Esophagus squamous epithelium (tissue), 5 donors: ENCODE measurements at regions not wholly inside any gene's neighbourhood (a gene's known extent, or its start where the extent isn't known, plus 50 kb on each side); places are given as distances from the start of the nearest gene placed in this dataset.

Experiments used
- DNase-seq: peaks from one replicate; lab custom pipeline; 2025; lab: John Stamatoyannopoulos, UW
- H3K27ac ChIP-seq, 4 donors: fragments of 200-600 bp; sonication (generic); one replicate each; pipeline ENCODE4 v1.5.1; 2016 to 2019; ENCODE audit warnings: mild to moderate bottlenecking in 1 of 4
- H3K27me3 ChIP-seq, 4 donors: fragments of 200-600 bp; sonication (generic); 1 replicate in 3 of 4; 2 replicates in 1 of 4; pipeline versions ENCODE4 v1.5.1 to v1.6.0; 2017 to 2021; ENCODE audit warnings: antibody characterized with exemption in 1 of 4
- H3K36me3 ChIP-seq, 3 donors: fragments of 200-600 bp; sonication (generic); one replicate each; pipeline ENCODE4 v1.5.1; 2016 to 2019
- H3K4me1 ChIP-seq, 3 donors: fragments of 200-600 bp; sonication (generic); one replicate each; pipeline ENCODE4 v1.5.1; 2017 to 2019
- H3K4me3 ChIP-seq, 4 donors: fragments of 200-600 bp; sonication (generic); 1 replicate in 3 of 4; 2 replicates in 1 of 4; pipeline ENCODE4 v1.5.1; 2016 to 2019; ENCODE audit warnings: mild to moderate bottlenecking in 2 of 4, moderate library complexity in 1 of 4
- H3K9me3 ChIP-seq, 3 donors: fragments of 200-600 bp; sonication (generic); one replicate each; pipeline ENCODE4 v1.5.1; 2016 to 2019
- POLR2A ChIP-seq, 4 donors: fragments of 450-650 bp; IDR thresholded peaks; one replicate each; pipeline ENCODE4 v1.6.1; 2017; ENCODE audit warnings: antibody characterized with exemption in 4 of 4, mild to moderate bottlenecking in 4 of 4, moderate library complexity in 3 of 4
- WGBS, 2 donors: methylation state at CpG; one replicate each; pipeline ENCODE4 v1.1.5; 2018; 5-methylcytosine and 5-hydroxymethylcytosine counted together
- intact Hi-C: fragments of 100-400 bp; cut with DNase I; formaldehyde crosslinking; loops from one replicate; pipeline ENCODE4 v1.15.0; 2022
- TF ChIP-seq, protein P1 (sequence below), 6 experiments: fragments of 450-650 bp in 4 of 6; fragments of 200-600 bp in 2 of 6; sonication (generic) in 2 of 6; IDR thresholded peaks; one replicate each; pipeline ENCODE4 v1.5.1; 2016 to 2019; ENCODE audit warnings: antibody characterized with exemption in 6 of 6, mild to moderate bottlenecking in 4 of 6, moderate library complexity in 4 of 6
- donor health status: DM: yes; HTN: yes; CAD: no.

DNA sequence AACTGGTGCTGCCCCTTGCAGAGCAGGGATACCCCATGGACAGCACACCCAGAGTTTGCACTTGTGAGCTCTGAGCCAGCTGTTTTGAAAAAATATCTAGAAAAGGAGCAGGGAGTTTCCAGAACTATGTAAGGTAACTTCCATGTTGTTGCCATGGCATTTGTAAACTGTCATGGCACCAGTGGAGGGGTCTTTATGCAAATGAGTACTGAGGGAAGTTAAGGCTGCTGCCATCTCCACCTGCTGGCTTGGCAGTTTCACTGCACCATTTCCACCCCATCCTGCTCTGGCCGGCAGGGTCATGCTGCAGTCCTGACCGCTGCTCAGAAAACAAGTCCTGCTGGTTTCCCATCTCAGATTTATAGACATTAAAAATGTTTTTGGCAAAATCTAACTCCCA is 52.3 kb upstream of the SNTG2 start:
- Histone ChIP-seq H3K36me3 (no peaks in the 10 kb centered on the region), H3K27me3 (no peaks in the 10 kb centered on the region), H3K27ac (no peak overlapping the region), H3K4me1 (no peaks in the 10 kb centered on the region), H3K9me3 (peaks cover 0 to 10% (median 0%) of the 10 kb centered on the region in 3 donors), H3K4me3 (no peak overlapping the region)
- WGBS, 2 donors = 66 to 67% methylated on average over 2 of the region's 2 CpGs
- DNase-seq = no peak
- intact Hi-C loops = no loop called here
- TF ChIP-seq, protein P1, sequence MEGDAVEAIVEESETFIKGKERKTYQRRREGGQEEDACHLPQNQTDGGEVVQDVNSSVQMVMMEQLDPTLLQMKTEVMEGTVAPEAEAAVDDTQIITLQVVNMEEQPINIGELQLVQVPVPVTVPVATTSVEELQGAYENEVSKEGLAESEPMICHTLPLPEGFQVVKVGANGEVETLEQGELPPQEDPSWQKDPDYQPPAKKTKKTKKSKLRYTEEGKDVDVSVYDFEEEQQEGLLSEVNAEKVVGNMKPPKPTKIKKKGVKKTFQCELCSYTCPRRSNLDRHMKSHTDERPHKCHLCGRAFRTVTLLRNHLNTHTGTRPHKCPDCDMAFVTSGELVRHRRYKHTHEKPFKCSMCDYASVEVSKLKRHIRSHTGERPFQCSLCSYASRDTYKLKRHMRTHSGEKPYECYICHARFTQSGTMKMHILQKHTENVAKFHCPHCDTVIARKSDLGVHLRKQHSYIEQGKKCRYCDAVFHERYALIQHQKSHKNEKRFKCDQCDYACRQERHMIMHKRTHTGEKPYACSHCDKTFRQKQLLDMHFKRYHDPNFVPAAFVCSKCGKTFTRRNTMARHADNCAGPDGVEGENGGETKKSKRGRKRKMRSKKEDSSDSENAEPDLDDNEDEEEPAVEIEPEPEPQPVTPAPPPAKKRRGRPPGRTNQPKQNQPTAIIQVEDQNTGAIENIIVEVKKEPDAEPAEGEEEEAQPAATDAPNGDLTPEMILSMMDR (IDR thresholded peaks at IDR 0.05) = peak in 1 of 6 experiments; percentile 11
- TF ChIP-seq POLR2A (IDR thresholded peaks at IDR 0.05) = no peak

DNA sequence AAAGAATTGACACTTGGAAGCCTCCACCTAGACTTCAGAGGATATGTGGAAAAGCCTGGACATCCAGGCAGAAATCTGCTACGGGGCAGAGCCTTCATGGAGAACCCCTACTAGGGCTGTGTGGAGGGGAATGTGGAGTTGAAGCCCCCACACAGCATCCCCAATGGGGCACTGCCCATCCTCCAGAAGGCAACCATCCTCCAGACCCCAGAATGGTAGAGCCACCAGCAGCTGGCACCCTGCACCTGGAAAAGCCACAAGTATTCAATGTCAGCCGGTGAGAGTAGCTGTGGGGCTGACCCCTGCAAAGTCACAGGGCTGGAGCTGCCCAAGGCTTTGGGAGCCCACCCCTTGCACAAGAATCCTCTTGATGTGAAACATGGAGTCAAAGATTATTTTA is 53.6 kb upstream of the SNTG2 start:
- intact Hi-C loops = no loop called here
- 78% methylated on average over 2 of the region's 2 CpGs; no CpG with 5 or more reads in 1 of the 2 donors for whole genome bisulfite sequencing, 2 donors

DNA sequence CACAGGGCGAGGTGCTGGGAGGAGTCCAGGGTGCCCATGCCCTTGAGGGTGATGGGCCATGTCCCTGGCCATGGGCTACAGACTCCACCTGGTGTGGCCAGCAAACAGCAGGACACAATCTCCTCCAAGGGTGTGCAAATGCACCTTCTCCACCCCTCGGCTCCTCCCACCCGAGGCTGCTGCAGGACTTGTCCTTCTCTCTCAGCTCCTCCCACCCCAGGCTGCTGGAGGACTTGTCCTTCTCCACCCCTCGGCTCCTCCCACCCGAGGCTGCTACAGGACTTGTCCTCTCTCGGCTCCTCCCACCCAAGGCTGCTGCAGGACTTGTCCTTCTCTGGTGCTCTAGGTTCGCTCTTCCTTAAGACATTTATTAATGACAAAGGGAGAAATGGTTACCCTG is 57.3 kb upstream of the SNTG2 start:
- DNase-seq = no peak
- WGBS, 2 donors = 44 to 47% methylated on average over 7 of the region's 7 CpGs
- Histone ChIP-seq H3K4me3 (no peak overlapping the region), H3K36me3 (no peaks in the 10 kb centered on the region), H3K27me3 (no peaks in the 10 kb centered on the region), H3K4me1 (no peaks in the 10 kb centered on the region), H3K27ac (no peak overlapping the region), H3K9me3 (peaks cover 0 to 10% (median 0%) of the 10 kb centered on the region in 3 donors)
- intact Hi-C loops = no loop called here
- no peak for TF ChIP-seq POLR2A (IDR thresholded peaks at IDR 0.05)
- TF ChIP-seq, protein P1 (IDR thresholded peaks at IDR 0.05) = no peak

More for the DNA sequence above, 53.6 kb upstream of the SNTG2 start:
- DNase-seq = no peak
- H3K9me3 ChIP-seq = peaks cover 0 to 10% (median 0%) of the 10 kb centered on the region in 3 donors
- H3K4me3 ChIP-seq = no peak overlapping the region
- TF ChIP-seq POLR2A (IDR thresholded peaks at IDR 0.05) = no peak
- TF ChIP-seq, protein P1 (IDR thresholded peaks at IDR 0.05) = no peak
- no peaks in the 10 kb centered on the region for H3K36me3 ChIP-seq
- H3K27ac ChIP-seq = no peak overlapping the region
- H3K4me1 ChIP-seq = no peaks in the 10 kb centered on the region
- H3K27me3 ChIP-seq = no peaks in the 10 kb centered on the region

DNA sequence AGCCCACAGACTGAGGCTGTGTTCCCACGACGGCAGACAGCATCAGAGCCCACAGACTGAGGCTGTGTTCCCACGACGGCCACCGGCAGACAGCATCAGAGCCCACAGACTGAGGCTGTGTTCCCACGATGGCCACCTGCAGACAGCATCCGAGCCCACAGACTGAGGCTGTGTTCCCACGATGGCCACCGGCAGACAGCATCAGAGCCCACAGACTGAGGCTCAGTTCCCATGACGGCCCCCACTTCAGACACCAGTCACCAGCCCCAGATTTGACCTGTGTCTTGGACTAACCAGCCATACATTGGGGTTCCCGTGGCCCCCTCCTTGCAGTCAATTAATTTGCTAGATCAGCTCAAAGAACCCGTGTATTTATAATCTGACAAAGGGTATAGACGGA is 57.8 kb upstream of the SNTG2 start:
- H3K4me1 ChIP-seq = no peaks in the 10 kb centered on the region
- H3K27me3 ChIP-seq = no peaks in the 10 kb centered on the region
- no peak for DNase-seq
- 69 to 88% methylated on average over 4 to 11 of the region's 13 CpGs for WGBS, 2 donors
- no peak overlapping the region for H3K27ac ChIP-seq
- no peak for TF ChIP-seq POLR2A (IDR thresholded peaks at IDR 0.05)
- TF ChIP-seq, protein P1 (IDR thresholded peaks at IDR 0.05) = no peak
- H3K9me3 ChIP-seq = peaks cover 0 to 10% (median 0%) of the 10 kb centered on the region in 3 donors
- H3K36me3 ChIP-seq = no peaks in the 10 kb centered on the region
- no peak overlapping the region for H3K4me3 ChIP-seq
- intact Hi-C loops = no loop called here

DNA sequence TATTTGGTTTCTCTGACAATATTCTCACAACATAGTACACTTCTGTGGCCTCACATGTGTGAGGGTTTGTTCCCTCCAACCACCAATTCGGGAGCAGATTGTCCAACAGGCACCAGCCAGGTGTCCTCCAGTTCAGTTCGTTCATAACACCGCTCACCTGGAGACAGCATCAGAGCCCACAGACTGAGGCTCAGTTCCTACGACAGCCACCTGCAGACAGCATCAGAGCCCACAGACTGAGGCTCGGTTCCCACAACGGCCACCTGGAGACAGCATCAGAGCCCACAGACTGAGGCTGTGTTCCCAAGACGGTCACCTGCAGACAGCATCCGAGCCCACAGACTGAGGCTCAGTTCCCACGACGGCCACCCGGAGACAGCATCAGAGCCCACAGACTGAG is 58.2 kb upstream of the SNTG2 start:
- H3K4me1 ChIP-seq = no peaks in the 10 kb centered on the region
- H3K27ac ChIP-seq = no peak overlapping the region
- no peak for TF ChIP-seq POLR2A (IDR thresholded peaks at IDR 0.05)
- TF ChIP-seq, protein P1 (IDR thresholded peaks at IDR 0.05) = no peak
- H3K4me3 ChIP-seq = no peak overlapping the region
- H3K9me3 ChIP-seq = peaks cover 0 to 10% (median 0%) of the 10 kb centered on the region in 3 donors
- intact Hi-C loops = no loop called here
- no peaks in the 10 kb centered on the region for H3K36me3 ChIP-seq
- H3K27me3 ChIP-seq = no peaks in the 10 kb centered on the region
- 79 to 82% methylated on average over 5 to 7 of the region's 11 CpGs for WGBS, 2 donors
- DNase-seq = no peak
